GM12892 (cell line): ENCODE measurements at regions not wholly inside any gene's neighbourhood (a gene's known extent, or its start where the extent isn't known, plus 50 kb on each side); places are given as distances from the start of the nearest gene placed in this dataset.

Source experiments
- DNase-seq: peaks from one replicate; pipeline ENCODE4 v3.0.0; 2011; ENCODE audit not compliant: insufficient read length
- FAIRE-seq: peaks from 2 replicates; lab custom pipeline; 2011; peaks lifted over from hg19 to GRCh38; lab: Jason Lieb, UNC
- POLR2A ChIP-seq: IDR thresholded peaks from 2 replicates; pipeline ENCODE4 v1.6.1; 2011; ENCODE audit warnings: low read depth, low read length, control low read depth
- POLR2AphosphoS5 ChIP-seq: IDR thresholded peaks from 2 replicates; pipeline ENCODE4 v1.6.1; 2011; ENCODE audit warnings: low read depth, low read length, control low read depth
- TAF1 ChIP-seq: IDR thresholded peaks from 2 replicates; pipeline ENCODE4 v1.6.1; 2011; ENCODE audit warnings: low read depth, mild to moderate bottlenecking, control low read depth, low read length, borderline replicate concordance

- TF ChIP-seq POLR2A (no peak), TAF1 (no peak), POLR2AphosphoS5 (no peak)
- no peak for DNase-seq
- no peak for FAIRE-seq
Observed at GRCh38 chr10:71045204-71045809, 156.9 kb upstream of the PCBD1 start.

- DNase-seq (no peak), FAIRE-seq (no peak)
- TF ChIP-seq POLR2A: no peak
- no peak for TF ChIP-seq TAF1
- no peak for TF ChIP-seq POLR2AphosphoS5
Observed at GRCh38 chr10:71045936-71046335, 157.6 kb upstream of the PCBD1 start.

GRCh38 chr10:71046747-71047146 lies 158.4 kb upstream of the PCBD1 start:
- TF ChIP-seq TAF1: no peak
- TF ChIP-seq POLR2A: no peak
- no peak for TF ChIP-seq POLR2AphosphoS5

GRCh38 chr10:71048971-71049615 lies 160.7 kb upstream of the PCBD1 start:
- TF ChIP-seq POLR2A: no peak
- TF ChIP-seq TAF1: no peak
- no peak for TF ChIP-seq POLR2AphosphoS5
- DNase-seq (no peak), FAIRE-seq (no peak)

More at GRCh38 chr10:71046747-71047146, 158.4 kb upstream of the PCBD1 start:
- FAIRE-seq (no peak), DNase-seq (no peak)

- DNase-seq (no peak), FAIRE-seq (no peak)
- TF ChIP-seq POLR2A (no peak), POLR2AphosphoS5 (no peak), TAF1 (no peak)
Observed at GRCh38 chr10:71049994-71050393, 161.6 kb upstream of the PCBD1 start.

GRCh38 chr10:71052076-71052660 lies 160.2 kb upstream of the UNC5B start:
- DNase-seq: no peak
- FAIRE-seq: no peak
- TF ChIP-seq TAF1: no peak
- no peak for TF ChIP-seq POLR2A
- no peak for TF ChIP-seq POLR2AphosphoS5

GRCh38 chr10:71052708-71053107 lies 159.7 kb upstream of the UNC5B start:
- FAIRE-seq (no peak), DNase-seq (no peak)
- TF ChIP-seq POLR2A: no peak
- TF ChIP-seq POLR2AphosphoS5: no peak
- TF ChIP-seq TAF1: no peak

GRCh38 chr10:71053169-71053895 lies 159.0 kb upstream of the UNC5B start:
- no peak for FAIRE-seq
- TF ChIP-seq TAF1: no peak
- TF ChIP-seq POLR2A: no peak
- TF ChIP-seq POLR2AphosphoS5: no peak

GRCh38 chr10:71058308-71058707 lies 154.1 kb upstream of the UNC5B start:
- TF ChIP-seq TAF1: no peak
- TF ChIP-seq POLR2A: no peak
- TF ChIP-seq POLR2AphosphoS5: no peak
- no peak for DNase-seq
- FAIRE-seq: no peak

More at GRCh38 chr10:71053169-71053895, 159.0 kb upstream of the UNC5B start:
- DNase-seq: no peak

GRCh38 chr10:71059054-71059818 lies 153.1 kb upstream of the UNC5B start:
- TF ChIP-seq POLR2AphosphoS5: no peak
- TF ChIP-seq POLR2A: no peak
- no peak for TF ChIP-seq TAF1
- DNase-seq (no peak), FAIRE-seq (no peak)

- DNase-seq (no peak), FAIRE-seq (no peak)
- TF ChIP-seq TAF1: no peak
Observed at GRCh38 chr10:71059943-71060342, 152.4 kb upstream of the UNC5B start.
